Stomach (tissue), 8 donors: ENCODE measurements at regions not wholly inside any gene's neighbourhood (a gene's known extent, or its start where the extent isn't known, plus 50 kb on each side); places are given as distances from the start of the nearest gene placed in this dataset.
A peak's percentile ranks its signal among the peaks of the same experiment; 100 is the strongest.

ENCODE experiments used
- DNase-seq, 2 donors: peaks; one replicate each; pipeline versions ENCODE4 v3.0.0 to v3.0.0-alpha.2; 2013 to 2019
- H3K27ac ChIP-seq, 5 donors: fragments of 200-600 bp in 4 of 5; sonication (generic) in 4 of 5; one replicate each; pipeline ENCODE4 v1.5.1; 2013 to 2019; ENCODE audit warnings: mild to moderate bottlenecking in 1 of 5, moderate library complexity in 1 of 5
- H3K27me3 ChIP-seq, 3 donors: fragments of 200-600 bp; sonication (generic); one replicate each; pipeline ENCODE4 v1.5.1; 2017 to 2019; ENCODE audit warnings: mixed run types in 1 of 3
- H3K36me3 ChIP-seq, 4 donors: fragments of 200-600 bp; sonication (generic); 1 replicate in 3 of 4; 2 replicates in 1 of 4; pipeline ENCODE4 v1.5.1; 2016 to 2019
- H3K4me1 ChIP-seq, 4 donors: fragments of 200-600 bp; sonication (generic); one replicate each; pipeline ENCODE4 v1.5.1; 2016 to 2019
- H3K4me3 ChIP-seq, 4 donors: fragments of 200-600 bp; sonication (generic) in 3 of 4; one replicate each; pipeline ENCODE4 v1.5.1; 2016 to 2019; ENCODE audit warnings: mild to moderate bottlenecking in 1 of 4
- H3K9me3 ChIP-seq, 4 donors: fragments of 200-600 bp; sonication (generic); one replicate each; pipeline ENCODE4 v1.5.1; 2016 to 2019
- EP300 ChIP-seq: sonication (generic); formaldehyde crosslinking; IDR thresholded peaks from one replicate; pipeline ENCODE4 v1.6.1; 2017; ENCODE audit warnings: antibody characterized with exemption
- POLR2A ChIP-seq, 4 donors: fragments of 450-650 bp; IDR thresholded peaks; one replicate each; pipeline ENCODE4 v1.6.1; 2016; ENCODE audit warnings: antibody characterized with exemption in 4 of 4, control low read depth in 2 of 4, mild to moderate bottlenecking in 1 of 4, moderate library complexity in 1 of 4
- POLR2AphosphoS5 ChIP-seq, 3 donors: sonication (generic); formaldehyde crosslinking; IDR thresholded peaks; one replicate each; pipeline ENCODE4 v1.6.1; 2016; ENCODE audit warnings: antibody characterized with exemption in 3 of 3
- WGBS, 5 donors: extraction: QIAGEN DNeasy Blood & Tissue Kit in 3 of 5; methylation state at CpG; one replicate each; pipeline versions ENCODE4 v1.1.5 to v1.1.7; 2013 to 2018; 5-methylcytosine and 5-hydroxymethylcytosine counted together
- intact Hi-C: fragments of 100-400 bp; cut with DNase I; formaldehyde crosslinking; loops from one replicate; pipeline ENCODE4 v1.15.1; 2023; ENCODE audit warnings: low total_unique reads
- TF ChIP-seq, protein P1 (sequence below), 7 experiments: fragments of 450-650 bp in 4 of 7; fragments of 200-600 bp in 3 of 7; sonication (generic) in 3 of 7; IDR thresholded peaks; one replicate each; pipeline ENCODE4 v1.5.1; 2016 to 2019; ENCODE audit warnings: antibody characterized with exemption in 7 of 7, control low read depth in 2 of 7, mild to moderate bottlenecking in 1 of 7
- donor health status: healthy with polysubstance abuse.
- donor health status: Bipolar disorder and iron deficiency.
- donor health status: healthy.

DNA sequence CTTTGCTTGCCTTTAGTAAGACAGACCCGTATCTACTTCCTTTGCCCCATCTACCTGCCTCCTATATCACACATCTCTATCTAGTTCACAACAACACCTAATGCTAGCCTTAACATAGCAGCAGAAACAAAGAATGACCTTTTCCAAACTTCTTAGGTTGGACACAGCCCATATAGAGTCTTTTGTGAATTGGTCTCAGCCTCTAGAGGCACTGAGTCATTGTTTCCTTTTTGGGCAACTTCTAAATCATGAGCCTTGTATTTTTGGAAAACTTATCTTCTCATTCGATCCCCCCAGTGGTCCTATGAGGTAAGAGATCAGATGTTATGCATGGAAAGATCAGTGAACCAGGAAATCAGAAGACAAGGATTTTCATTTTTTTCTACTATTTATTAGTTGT is 679.4 kb upstream of the USP24 start:
- Histone ChIP-seq H3K4me3 (no peak overlapping the region), H3K36me3 (no peaks in the 10 kb centered on the region), H3K4me1 (no peaks in the 10 kb centered on the region), H3K27ac (no peak overlapping the region), H3K27me3 (no peaks in the 10 kb centered on the region), H3K9me3 (peaks cover 0 to 17% (median 6%) of the 10 kb centered on the region in 4 donors)
- intact Hi-C loops, result no loop called here
- no peak for DNase-seq
- TF ChIP-seq POLR2A (IDR thresholded peaks at IDR 0.05) (no peak), POLR2AphosphoS5 (IDR thresholded peaks at IDR 0.05) (no peak), EP300 (no peak)
- TF ChIP-seq, protein P1, sequence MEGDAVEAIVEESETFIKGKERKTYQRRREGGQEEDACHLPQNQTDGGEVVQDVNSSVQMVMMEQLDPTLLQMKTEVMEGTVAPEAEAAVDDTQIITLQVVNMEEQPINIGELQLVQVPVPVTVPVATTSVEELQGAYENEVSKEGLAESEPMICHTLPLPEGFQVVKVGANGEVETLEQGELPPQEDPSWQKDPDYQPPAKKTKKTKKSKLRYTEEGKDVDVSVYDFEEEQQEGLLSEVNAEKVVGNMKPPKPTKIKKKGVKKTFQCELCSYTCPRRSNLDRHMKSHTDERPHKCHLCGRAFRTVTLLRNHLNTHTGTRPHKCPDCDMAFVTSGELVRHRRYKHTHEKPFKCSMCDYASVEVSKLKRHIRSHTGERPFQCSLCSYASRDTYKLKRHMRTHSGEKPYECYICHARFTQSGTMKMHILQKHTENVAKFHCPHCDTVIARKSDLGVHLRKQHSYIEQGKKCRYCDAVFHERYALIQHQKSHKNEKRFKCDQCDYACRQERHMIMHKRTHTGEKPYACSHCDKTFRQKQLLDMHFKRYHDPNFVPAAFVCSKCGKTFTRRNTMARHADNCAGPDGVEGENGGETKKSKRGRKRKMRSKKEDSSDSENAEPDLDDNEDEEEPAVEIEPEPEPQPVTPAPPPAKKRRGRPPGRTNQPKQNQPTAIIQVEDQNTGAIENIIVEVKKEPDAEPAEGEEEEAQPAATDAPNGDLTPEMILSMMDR (IDR thresholded peaks at IDR 0.05), result no peak
- 69 to 80% (median 74%) methylated on average over 2 of the region's 2 CpGs for whole genome bisulfite sequencing, 5 donors

DNA sequence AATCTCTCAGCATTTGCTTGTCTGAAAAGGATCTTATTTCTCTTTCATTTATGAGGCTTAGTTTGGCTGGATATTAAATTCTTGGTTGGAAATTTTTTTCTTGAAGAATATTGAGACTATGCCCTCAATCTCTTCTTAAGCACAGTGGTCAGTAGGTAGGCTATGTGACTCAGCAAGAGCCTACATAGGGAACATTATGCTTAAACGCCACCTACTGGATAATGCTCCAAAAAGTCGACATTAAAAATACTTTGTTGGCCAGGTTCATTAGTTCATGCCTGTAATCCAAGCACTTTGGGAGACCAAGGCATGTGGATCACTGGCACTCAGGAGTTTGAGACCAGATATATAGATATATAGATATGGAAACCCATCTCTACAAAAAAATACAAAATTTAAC is 678.0 kb upstream of the USP24 start:
- Histone ChIP-seq H3K4me1 (no peaks in the 10 kb centered on the region), H3K27me3 (no peaks in the 10 kb centered on the region), H3K27ac (no peak overlapping the region), H3K4me3 (no peak overlapping the region), H3K36me3 (no peaks in the 10 kb centered on the region), H3K9me3 (peaks cover 0 to 17% (median 6%) of the 10 kb centered on the region in 4 donors)
- 9 to 36% (median 24%) methylated on average over 2 of the region's 2 CpGs for WGBS, 5 donors
- TF ChIP-seq POLR2A (IDR thresholded peaks at IDR 0.05) (no peak), EP300 (no peak), POLR2AphosphoS5 (IDR thresholded peaks at IDR 0.05) (no peak)
- TF ChIP-seq, protein P1 (IDR thresholded peaks at IDR 0.05), result peak in 1 of 7 experiments; percentile 18
- peak in 1 of 2 donors; percentile 29 for DNase-seq
- intact Hi-C loops, result no loop called here

DNA sequence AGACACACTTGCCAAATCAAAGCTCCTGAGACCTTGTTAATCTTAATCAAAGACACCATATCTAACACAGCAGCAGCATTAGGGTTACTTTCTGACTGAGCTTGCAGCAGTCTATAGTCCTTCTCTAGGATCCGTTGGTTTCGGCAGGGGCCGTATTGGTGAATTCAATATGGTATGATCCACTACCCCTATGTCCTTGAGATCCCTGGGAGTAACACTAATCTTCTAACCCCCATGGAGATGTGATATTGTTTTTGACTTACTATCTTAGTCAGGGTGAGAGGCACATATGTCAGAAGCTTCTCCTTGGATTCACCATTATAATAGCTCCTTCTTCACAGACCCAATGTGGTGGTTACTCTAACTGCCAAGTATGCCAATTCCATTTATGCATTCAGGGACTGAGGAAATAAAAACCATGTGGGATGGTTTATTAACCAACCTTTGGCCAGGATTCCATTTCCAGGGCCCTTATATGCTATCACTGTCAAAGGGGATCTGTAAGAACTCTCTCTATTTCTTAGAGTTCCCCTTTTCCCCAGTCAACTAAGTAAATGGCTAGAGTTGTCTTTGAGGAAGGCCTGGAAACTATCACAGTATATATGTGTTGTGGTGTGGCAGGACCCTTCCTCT is 673.6 kb upstream of the USP24 start:
- 95 to 99% (median 97%) methylated on average over 3 of the region's 3 CpGs for WGBS, 5 donors
- Histone ChIP-seq H3K36me3 (no peaks in the 10 kb centered on the region), H3K27me3 (no peaks in the 10 kb centered on the region), H3K4me3 (no peak overlapping the region), H3K27ac (no peak overlapping the region), H3K9me3 (peaks cover 0 to 15% (median 6%) of the 10 kb centered on the region in 4 donors), H3K4me1 (peaks cover 0 to 13% (median 5%) of the 10 kb centered on the region in 4 donors)
- DNase-seq, result no peak
- no peak for TF ChIP-seq POLR2AphosphoS5 (IDR thresholded peaks at IDR 0.05)
- TF ChIP-seq, protein P1 (IDR thresholded peaks at IDR 0.05), result no peak
- no peak for TF ChIP-seq EP300
- no peak for TF ChIP-seq POLR2A (IDR thresholded peaks at IDR 0.05)
- intact Hi-C loops, result no loop called here

DNA sequence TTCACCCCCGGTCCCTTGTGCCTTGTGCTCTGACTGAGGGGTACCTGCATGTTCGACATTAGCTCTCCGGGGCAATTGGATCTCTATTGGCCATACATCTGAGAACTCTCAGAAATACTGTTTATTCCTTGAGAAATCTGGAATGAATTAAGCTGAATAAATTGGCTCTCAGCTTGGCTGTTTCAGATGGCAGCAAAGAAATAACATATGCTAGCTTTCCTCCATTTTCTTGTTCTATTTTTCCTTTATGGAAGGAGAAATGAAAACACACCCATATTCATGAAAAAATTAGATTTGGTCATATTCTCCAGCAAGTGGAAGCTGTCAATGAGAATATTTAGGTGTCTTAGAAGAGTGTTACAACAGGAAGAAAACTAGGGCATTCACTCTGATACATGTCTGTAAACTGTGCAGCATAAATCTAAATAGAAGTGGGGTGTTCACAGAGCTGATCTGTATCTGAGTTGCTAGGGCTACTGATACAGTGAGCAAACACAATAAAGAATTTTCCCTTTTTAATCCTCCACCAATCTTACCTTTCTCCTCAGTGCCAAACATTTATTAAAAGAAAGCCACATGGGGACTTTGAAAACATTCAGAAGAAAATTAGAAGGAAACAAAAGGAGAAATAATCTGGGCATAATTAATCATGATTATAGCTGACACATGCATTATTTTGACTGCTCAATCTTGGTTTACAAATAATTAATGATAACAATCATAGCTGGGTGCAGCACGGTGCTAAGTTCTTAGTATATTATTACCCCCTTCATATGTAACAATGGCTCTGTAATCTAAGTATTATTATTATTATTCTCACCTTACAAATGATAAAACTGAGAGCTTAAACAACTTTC is 671.9 kb upstream of the USP24 start:
- peak in 1 of 2 donors; percentile 15 for DNase-seq
- Histone ChIP-seq H3K27ac (no peak overlapping the region), H3K36me3 (no peaks in the 10 kb centered on the region), H3K4me1 (peaks cover 0 to 13% (median 5%) of the 10 kb centered on the region in 4 donors), H3K27me3 (no peaks in the 10 kb centered on the region), H3K9me3 (no peaks in the 10 kb centered on the region), H3K4me3 (no peak overlapping the region)
- TF ChIP-seq EP300 (no peak), POLR2AphosphoS5 (IDR thresholded peaks at IDR 0.05) (no peak), POLR2A (IDR thresholded peaks at IDR 0.05) (no peak)
- TF ChIP-seq, protein P1 (IDR thresholded peaks at IDR 0.05), result no peak
- WGBS, 5 donors, result 60 to 64% (median 62%) methylated on average over 4 of the region's 4 CpGs
- intact Hi-C loops, result no loop called here
